ENCODE measurements at regions not wholly inside any gene's neighbourhood (a gene's known extent, or its start where the extent isn't known, plus 50 kb on each side); places are given as distances from the start of the nearest gene placed in this dataset.
"Not testable (repeated sequence)": the region's sequence is repeated elsewhere in the genome, so short reads cannot be mapped to it uniquely, and the experiment has no call there.

GRCh38 chr6:134746140-134746539 is 203.8 kb downstream of the ALDH8A1 start:
- Histone ChIP-seq H3K27ac (no peak overlapping the region), H3K9me3 (no peaks in the 10 kb centered on the region), H3K4me3 (no peak overlapping the region), H3K27me3 (no peaks in the 10 kb centered on the region), H3K36me3 (no peaks in the 10 kb centered on the region), H3K4me1 (peaks cover 0 to 8% (median 0%) of the 10 kb centered on the region in 12 donors)
- 88 to 98% (median 96%) methylated on average over 2 of the region's 2 CpGs for WGBS, 4 donors
- ATAC-seq (no peak), DNase-seq (no peak)
- intact Hi-C loops (cut with DNase I), result no loop called here
- TF ChIP-seq CTCF (IDR thresholded peaks at IDR 0.05), result no peak
- TF ChIP-seq POLR2A (IDR thresholded peaks at IDR 0.05), result no peak

GRCh38 chr6:134745192-134745591 is 204.7 kb downstream of the ALDH8A1 start:
- H3K4me3 ChIP-seq; H3K27ac ChIP-seq; H3K27me3 ChIP-seq; DNase-seq; ATAC-seq; intact Hi-C loops (cut with DNase I); H3K36me3 ChIP-seq; H3K9me3 ChIP-seq: not testable (repeated sequence)
- 90 to 97% (median 94%) methylated on average over 8 of the region's 8 CpGs for WGBS, 4 donors
- H3K4me1 ChIP-seq, result peaks cover 0 to 14% (median 5%) of the 10 kb centered on the region in 12 donors

- TF ChIP-seq POLR2A (IDR thresholded peaks at IDR 0.05) (no peak), CTCF (IDR thresholded peaks at IDR 0.05) (no peak)
- no peaks in the 10 kb centered on the region for H3K9me3 ChIP-seq
- H3K4me3 ChIP-seq, result no peak overlapping the region
- ATAC-seq, result no peak
- H3K27me3 ChIP-seq, result no peaks in the 10 kb centered on the region
- intact Hi-C loops (cut with DNase I), result no loop called here
- no peak overlapping the region for H3K27ac ChIP-seq
- H3K4me1 ChIP-seq, result peaks cover 0 to 18% (median 6%) of the 10 kb centered on the region in 12 donors
- no peaks in the 10 kb centered on the region for H3K36me3 ChIP-seq
- DNase-seq, result no peak
Measured at GRCh38 chr6:134744301-134744700, 205.6 kb downstream of the ALDH8A1 start.

GRCh38 chr6:134741200-134741536 is 208.7 kb downstream of the ALDH8A1 start:
- no peaks in the 10 kb centered on the region for H3K36me3 ChIP-seq
- peak overlapping the region in 4 of 12 donors; percentile 15 to 47 (median 33) for H3K27ac ChIP-seq
- WGBS, 4 donors, result 48 to 60% (median 56%) methylated on average over 7 of the region's 7 CpGs
- H3K4me1 ChIP-seq, result peaks cover 0 to 23% (median 6%) of the 10 kb centered on the region in 12 donors
- no peaks in the 10 kb centered on the region for H3K9me3 ChIP-seq
- peak overlapping the region in 4 of 12 donors; percentile 7 to 19 (median 14) for H3K4me3 ChIP-seq
- peak in 5 of 12 donors; percentile 13 to 34 (median 19) for TF ChIP-seq CTCF (IDR thresholded peaks at IDR 0.05)
- no peak for TF ChIP-seq POLR2A (IDR thresholded peaks at IDR 0.05)
- DNase-seq, result no peak
- intact Hi-C loops (cut with DNase I), result no loop called here
- ATAC-seq, result peak in 2 of 4 donors; percentile 33 to 44
- no peaks in the 10 kb centered on the region for H3K27me3 ChIP-seq

- DNase-seq (no peak), ATAC-seq (peak in 2 of 4 donors; percentile 42 to 77)
- H3K27me3 ChIP-seq, result no peaks in the 10 kb centered on the region
- no peak for TF ChIP-seq POLR2A (IDR thresholded peaks at IDR 0.05)
- no peak for TF ChIP-seq CTCF (IDR thresholded peaks at IDR 0.05)
- intact Hi-C loops (cut with DNase I), result no loop called here
- H3K36me3 ChIP-seq, result no peaks in the 10 kb centered on the region
- H3K4me1 ChIP-seq, result peaks cover 0 to 23% (median 6%) of the 10 kb centered on the region in 12 donors
- 44 to 62% (median 47%) methylated on average over 5 of the region's 5 CpGs for WGBS, 4 donors
- H3K9me3 ChIP-seq, result no peaks in the 10 kb centered on the region
- H3K4me3 ChIP-seq, result peak overlapping the region in 4 of 12 donors; percentile 7 to 19 (median 14)
- peak overlapping the region in 5 of 12 donors; percentile 15 to 47 (median 31) for H3K27ac ChIP-seq
Measured at GRCh38 chr6:134740473-134741199, 209.3 kb downstream of the ALDH8A1 start.

Data from heart left ventricle (tissue), 16 donors.